DND-41 (cell line): ENCODE measurements at regions not wholly inside any gene's neighbourhood (a gene's known extent, or its start where the extent isn't known, plus 50 kb on each side); places are given as distances from the start of the nearest gene placed in this dataset.

Experiments
- CTCF ChIP-seq: IDR thresholded peaks from 2 replicates; pipeline ENCODE4 v1.5.1; 2012; ENCODE audit warnings: borderline replicate concordance, low read length, moderate library complexity, mild to moderate bottlenecking; ENCODE audit not compliant: poor library complexity, severe bottlenecking; ENCODE audit errors: extremely low read depth
- EZH2 ChIP-seq: IDR thresholded peaks from 3 replicates; pipeline ENCODE4 v1.6.1; 2012; ENCODE audit warnings: borderline replicate concordance, low read depth, mild to moderate bottlenecking, moderate library complexity, low read length, inconsistent platforms; ENCODE audit not compliant: severe bottlenecking

GRCh38 chr20:3304456-3304855, 65.5 kb upstream of the SLC4A11 start:
- TF ChIP-seq CTCF (no peak), EZH2 (no peak)
